ENCODE measurements at regions not wholly inside any gene's neighbourhood (a gene's known extent, or its start where the extent isn't known, plus 50 kb on each side); places are given as distances from the start of the nearest gene placed in this dataset.

- TF ChIP-seq, protein P1, sequence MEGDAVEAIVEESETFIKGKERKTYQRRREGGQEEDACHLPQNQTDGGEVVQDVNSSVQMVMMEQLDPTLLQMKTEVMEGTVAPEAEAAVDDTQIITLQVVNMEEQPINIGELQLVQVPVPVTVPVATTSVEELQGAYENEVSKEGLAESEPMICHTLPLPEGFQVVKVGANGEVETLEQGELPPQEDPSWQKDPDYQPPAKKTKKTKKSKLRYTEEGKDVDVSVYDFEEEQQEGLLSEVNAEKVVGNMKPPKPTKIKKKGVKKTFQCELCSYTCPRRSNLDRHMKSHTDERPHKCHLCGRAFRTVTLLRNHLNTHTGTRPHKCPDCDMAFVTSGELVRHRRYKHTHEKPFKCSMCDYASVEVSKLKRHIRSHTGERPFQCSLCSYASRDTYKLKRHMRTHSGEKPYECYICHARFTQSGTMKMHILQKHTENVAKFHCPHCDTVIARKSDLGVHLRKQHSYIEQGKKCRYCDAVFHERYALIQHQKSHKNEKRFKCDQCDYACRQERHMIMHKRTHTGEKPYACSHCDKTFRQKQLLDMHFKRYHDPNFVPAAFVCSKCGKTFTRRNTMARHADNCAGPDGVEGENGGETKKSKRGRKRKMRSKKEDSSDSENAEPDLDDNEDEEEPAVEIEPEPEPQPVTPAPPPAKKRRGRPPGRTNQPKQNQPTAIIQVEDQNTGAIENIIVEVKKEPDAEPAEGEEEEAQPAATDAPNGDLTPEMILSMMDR (IDR thresholded peaks at IDR 0.05; ENCODE audit: low read depth, low read length, poor library complexity, severe bottlenecking): no peak
- TF ChIP-seq EZH2phosphoT487 (IDR thresholded peaks at IDR 0.05; ENCODE audit: borderline replicate concordance, low read length): no peak
These were observed 883.0 kb downstream of the LRRTM4 start for GRCh38 chr2:76639171-76639680.
